Upper lobe of left lung (tissue), 6 donors: ENCODE measurements at regions not wholly inside any gene's neighbourhood (a gene's known extent, or its start where the extent isn't known, plus 50 kb on each side); places are given as distances from the start of the nearest gene placed in this dataset.
A peak's percentile ranks its signal among the peaks of the same experiment; 100 is the strongest.

Experiments
- ATAC-seq, 2 donors: fragments of 200-7000 bp; cut with Tn5 transposase; one replicate each; pipeline ENCODE4 v1.9.1; 2022; ENCODE audit warnings: mild to moderate bottlenecking in 2 of 2, moderate library complexity in 2 of 2; ENCODE audit not compliant: low FRiP score in 2 of 2
- DNase-seq, 2 donors: peaks; one replicate each; pipeline ENCODE4 v3.0.0-alpha.2; 2019 to 2020
- H3K27ac ChIP-seq, 4 donors: fragments of 200-600 bp; sonication (generic); one replicate each; pipeline ENCODE4 v1.5.1; 2016 to 2019
- H3K27me3 ChIP-seq, 4 donors: fragments of 200-600 bp; sonication (generic); one replicate each; pipeline ENCODE4 v1.5.1; 2017 to 2019
- H3K36me3 ChIP-seq, 4 donors: fragments of 200-600 bp; sonication (generic); one replicate each; pipeline ENCODE4 v1.5.1; 2016 to 2019
- H3K4me1 ChIP-seq, 4 donors: fragments of 200-600 bp; sonication (generic); one replicate each; pipeline ENCODE4 v1.5.1; 2018 to 2019
- H3K4me3 ChIP-seq, 4 donors: fragments of 200-600 bp; sonication (generic); one replicate each; pipeline ENCODE4 v1.5.1; 2017 to 2019; ENCODE audit warnings: mild to moderate bottlenecking in 2 of 4, moderate library complexity in 1 of 4
- H3K9me3 ChIP-seq, 4 donors: fragments of 200-600 bp; sonication (generic); one replicate each; pipeline ENCODE4 v1.5.1; 2018 to 2019
- CTCF ChIP-seq, 6 experiments: fragments of 450-650 bp in 4 of 6; fragments of 200-600 bp in 2 of 6; sonication (generic) in 2 of 6; IDR thresholded peaks; one replicate each; pipeline ENCODE4 v1.5.1; 2016 to 2019; ENCODE audit warnings: antibody characterized with exemption in 6 of 6
- EP300 ChIP-seq, 4 donors: sonication (generic); formaldehyde crosslinking; IDR thresholded peaks; one replicate each; pipeline ENCODE4 v1.5.1; 2017; ENCODE audit warnings: antibody characterized with exemption in 4 of 4, control low read depth in 2 of 4
- POLR2A ChIP-seq, 4 donors: fragments of 450-650 bp; IDR thresholded peaks; one replicate each; pipeline ENCODE4 v1.5.1; 2016 to 2017; ENCODE audit warnings: antibody characterized with exemption in 4 of 4, mild to moderate bottlenecking in 2 of 4
- POLR2AphosphoS5 ChIP-seq, 2 donors: sonication (generic); formaldehyde crosslinking; IDR thresholded peaks; one replicate each; pipeline ENCODE4 v1.5.1; 2017; ENCODE audit warnings: antibody characterized with exemption in 2 of 2
- WGBS, 2 donors: methylation state at CpG; one replicate each; pipeline ENCODE4 v1.1.5; 2017 to 2018; 5-methylcytosine and 5-hydroxymethylcytosine counted together
- donor health status: DM: no; HTN: no; CAD: no; lungs with moderate emphysema.
- donor health status: DM: no; HTN: yes; CAD: no; lungs with severe emphysema.

GRCh38 chr2:164008752-164009151 lies 272.9 kb upstream of the FIGN start:
- Histone ChIP-seq H3K4me3 (no peak overlapping the region), H3K9me3 (no peaks in the 10 kb centered on the region), H3K36me3 (no peaks in the 10 kb centered on the region), H3K27ac (no peak overlapping the region), H3K27me3 (no peaks in the 10 kb centered on the region), H3K4me1 (no peaks in the 10 kb centered on the region)
- 78% methylated on average over 4 of the region's 4 CpGs for whole genome bisulfite sequencing, 2 donors
- DNase-seq (no peak), ATAC-seq (no peak)
- TF ChIP-seq POLR2AphosphoS5 (IDR thresholded peaks at IDR 0.05) (no peak), CTCF (IDR thresholded peaks at IDR 0.05) (no peak), POLR2A (IDR thresholded peaks at IDR 0.05) (no peak), EP300 (IDR thresholded peaks at IDR 0.05) (no peak)

GRCh38 chr2:164006704-164007103 lies 270.9 kb upstream of the FIGN start:
- no peak overlapping the region for H3K27ac ChIP-seq
- H3K9me3 ChIP-seq, result no peaks in the 10 kb centered on the region
- 76 to 86% methylated on average over 2 of the region's 2 CpGs for WGBS, 2 donors
- no peaks in the 10 kb centered on the region for H3K27me3 ChIP-seq
- no peak for TF ChIP-seq POLR2A (IDR thresholded peaks at IDR 0.05)
- TF ChIP-seq EP300 (IDR thresholded peaks at IDR 0.05), result no peak
- no peak for TF ChIP-seq CTCF (IDR thresholded peaks at IDR 0.05)
- TF ChIP-seq POLR2AphosphoS5 (IDR thresholded peaks at IDR 0.05), result no peak
- H3K4me1 ChIP-seq, result no peaks in the 10 kb centered on the region
- ATAC-seq, result no peak
- no peak overlapping the region for H3K4me3 ChIP-seq
- no peak for DNase-seq
- H3K36me3 ChIP-seq, result no peaks in the 10 kb centered on the region

GRCh38 chr2:164000176-164000575 lies 264.4 kb upstream of the FIGN start:
- Histone ChIP-seq H3K36me3 (no peaks in the 10 kb centered on the region), H3K4me1 (no peaks in the 10 kb centered on the region), H3K4me3 (no peak overlapping the region), H3K27me3 (no peaks in the 10 kb centered on the region), H3K9me3 (no peaks in the 10 kb centered on the region), H3K27ac (no peak overlapping the region)
- no peak for TF ChIP-seq EP300 (IDR thresholded peaks at IDR 0.05)
- TF ChIP-seq POLR2A (IDR thresholded peaks at IDR 0.05), result no peak
- TF ChIP-seq POLR2AphosphoS5 (IDR thresholded peaks at IDR 0.05), result no peak
- no peak for TF ChIP-seq CTCF (IDR thresholded peaks at IDR 0.05)
- ATAC-seq, result peak in 1 of 2 donors; percentile 44
- WGBS, 2 donors, result 83 to 86% methylated on average over 2 of the region's 2 CpGs
- DNase-seq, result no peak

- Histone ChIP-seq H3K9me3 (no peaks in the 10 kb centered on the region), H3K27ac (no peak overlapping the region), H3K4me3 (no peak overlapping the region), H3K27me3 (no peaks in the 10 kb centered on the region), H3K36me3 (no peaks in the 10 kb centered on the region), H3K4me1 (no peaks in the 10 kb centered on the region)
- ATAC-seq, result no peak
- TF ChIP-seq POLR2A (IDR thresholded peaks at IDR 0.05) (no peak), CTCF (IDR thresholded peaks at IDR 0.05) (no peak), EP300 (IDR thresholded peaks at IDR 0.05) (no peak), POLR2AphosphoS5 (IDR thresholded peaks at IDR 0.05) (no peak)
- WGBS, 2 donors, result 45 to 60% methylated on average over 4 of the region's 4 CpGs
- DNase-seq, result no peak
Observed at GRCh38 chr2:163997466-163997865, 261.7 kb upstream of the FIGN start.

GRCh38 chr2:163990541-163990940 lies 254.7 kb upstream of the FIGN start:
- 69 to 74% methylated on average over 2 of the region's 2 CpGs for WGBS, 2 donors
- no peaks in the 10 kb centered on the region for H3K36me3 ChIP-seq
- ATAC-seq (no peak), DNase-seq (no peak)
- no peaks in the 10 kb centered on the region for H3K27me3 ChIP-seq
- no peak for TF ChIP-seq POLR2A (IDR thresholded peaks at IDR 0.05)
- no peak overlapping the region for H3K4me3 ChIP-seq
- H3K9me3 ChIP-seq, result no peaks in the 10 kb centered on the region
- no peaks in the 10 kb centered on the region for H3K4me1 ChIP-seq
- no peak overlapping the region for H3K27ac ChIP-seq
